ENCODE measurements at regions not wholly inside any gene's neighbourhood (a gene's known extent, or its start where the extent isn't known, plus 50 kb on each side); places are given as distances from the start of the nearest gene placed in this dataset.

DNA sequence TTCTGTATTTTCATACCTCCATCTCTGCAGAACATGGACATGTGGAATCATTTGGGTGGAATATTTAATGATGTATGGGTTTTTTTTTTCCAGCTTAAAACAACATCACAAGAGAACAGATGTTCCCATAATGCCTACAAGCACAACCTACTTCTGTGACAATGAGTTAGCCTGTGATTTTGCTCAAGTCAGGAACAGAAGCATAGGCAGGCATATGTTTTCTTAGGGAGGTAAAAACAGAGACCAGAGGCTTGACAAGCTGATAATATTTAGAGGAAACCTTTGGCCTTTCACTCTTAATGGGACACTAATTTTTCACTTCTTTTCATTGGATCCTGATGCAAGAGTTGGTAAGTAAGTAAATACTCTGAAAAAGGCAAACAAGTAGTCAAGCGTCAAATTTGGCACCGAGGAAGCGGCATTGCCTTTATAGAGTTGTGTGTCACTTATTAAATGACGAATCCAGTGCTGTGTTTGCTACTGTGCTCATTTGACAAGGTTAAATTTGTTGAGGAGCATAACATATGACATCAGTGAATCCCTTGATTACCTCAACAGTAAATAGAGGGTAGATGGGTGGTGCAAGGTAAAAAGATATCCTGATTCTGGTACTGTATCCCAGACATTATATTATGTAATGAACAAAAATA lies 66.7 kb upstream of the RBMS3 start:
- no peak overlapping the region for H3K27ac ChIP-seq
- H3K4me3 ChIP-seq = no peak overlapping the region
- no peaks in the 10 kb centered on the region for H3K36me3 ChIP-seq
- H3K4me1 ChIP-seq = no peaks in the 10 kb centered on the region
- no peaks in the 10 kb centered on the region for H3K9me3 ChIP-seq
- in situ Hi-C loops (cut with MboI; ENCODE audit: low pct_ligation_motif_present in 1 of 4, low pct_unique_long_range_greater_than_20kb in 1 of 4, low sequenced_read_pairs in 3 of 4) (no loop called here), intact Hi-C loops (cut with DNase I; ENCODE audit: low total_unique reads) (no loop called here)
- no peak for DNase-seq
- WGBS, 2 donors (ENCODE audit: low coverage in 1 of 2) = 87 to 91% methylated on average over 4 of the region's 4 CpGs
- H3K27me3 ChIP-seq = no peaks in the 10 kb centered on the region
- TF ChIP-seq POLR2A (IDR thresholded peaks at IDR 0.05) (no peak), EP300 (IDR thresholded peaks at IDR 0.05; ENCODE audit: low read depth) (no peak), POLR2AphosphoS5 (IDR thresholded peaks at IDR 0.05) (no peak)
- TF ChIP-seq, protein P1, sequence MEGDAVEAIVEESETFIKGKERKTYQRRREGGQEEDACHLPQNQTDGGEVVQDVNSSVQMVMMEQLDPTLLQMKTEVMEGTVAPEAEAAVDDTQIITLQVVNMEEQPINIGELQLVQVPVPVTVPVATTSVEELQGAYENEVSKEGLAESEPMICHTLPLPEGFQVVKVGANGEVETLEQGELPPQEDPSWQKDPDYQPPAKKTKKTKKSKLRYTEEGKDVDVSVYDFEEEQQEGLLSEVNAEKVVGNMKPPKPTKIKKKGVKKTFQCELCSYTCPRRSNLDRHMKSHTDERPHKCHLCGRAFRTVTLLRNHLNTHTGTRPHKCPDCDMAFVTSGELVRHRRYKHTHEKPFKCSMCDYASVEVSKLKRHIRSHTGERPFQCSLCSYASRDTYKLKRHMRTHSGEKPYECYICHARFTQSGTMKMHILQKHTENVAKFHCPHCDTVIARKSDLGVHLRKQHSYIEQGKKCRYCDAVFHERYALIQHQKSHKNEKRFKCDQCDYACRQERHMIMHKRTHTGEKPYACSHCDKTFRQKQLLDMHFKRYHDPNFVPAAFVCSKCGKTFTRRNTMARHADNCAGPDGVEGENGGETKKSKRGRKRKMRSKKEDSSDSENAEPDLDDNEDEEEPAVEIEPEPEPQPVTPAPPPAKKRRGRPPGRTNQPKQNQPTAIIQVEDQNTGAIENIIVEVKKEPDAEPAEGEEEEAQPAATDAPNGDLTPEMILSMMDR (IDR thresholded peaks at IDR 0.05) = no peak

DNA sequence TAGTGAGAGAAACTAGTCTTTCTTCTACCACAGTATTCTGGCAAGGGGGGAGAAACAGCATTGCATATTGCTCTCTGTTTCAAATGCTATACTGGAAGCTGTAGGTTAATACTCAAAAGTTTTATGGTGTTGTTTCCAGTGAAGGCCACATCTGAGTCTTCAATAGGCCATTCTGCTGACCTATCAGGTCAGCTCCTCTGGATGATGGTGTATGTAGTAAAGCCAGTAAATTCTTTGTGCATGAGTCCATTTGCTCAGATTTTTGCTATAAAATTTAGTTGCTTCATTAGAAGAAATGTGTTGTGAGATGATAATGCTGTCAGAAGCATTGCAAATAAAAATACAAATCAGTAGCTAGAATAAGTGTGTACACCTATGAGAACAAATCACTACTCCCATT lies 64.9 kb upstream of the RBMS3 start:
- no peaks in the 10 kb centered on the region for H3K9me3 ChIP-seq
- in situ Hi-C loops (cut with MboI; ENCODE audit: low pct_ligation_motif_present in 1 of 4, low pct_unique_long_range_greater_than_20kb in 1 of 4, low sequenced_read_pairs in 3 of 4) (no loop called here), intact Hi-C loops (cut with DNase I; ENCODE audit: low total_unique reads) (no loop called here)
- TF ChIP-seq POLR2AphosphoS5 (IDR thresholded peaks at IDR 0.05) (no peak), EP300 (IDR thresholded peaks at IDR 0.05; ENCODE audit: low read depth) (no peak), POLR2A (IDR thresholded peaks at IDR 0.05) (no peak)
- TF ChIP-seq, protein P1 (IDR thresholded peaks at IDR 0.05) = no peak
- no peak overlapping the region for H3K4me3 ChIP-seq
- no peaks in the 10 kb centered on the region for H3K36me3 ChIP-seq
- no peak overlapping the region for H3K27ac ChIP-seq
- H3K4me1 ChIP-seq = no peaks in the 10 kb centered on the region
- no peak for DNase-seq
- H3K27me3 ChIP-seq = no peaks in the 10 kb centered on the region

DNA sequence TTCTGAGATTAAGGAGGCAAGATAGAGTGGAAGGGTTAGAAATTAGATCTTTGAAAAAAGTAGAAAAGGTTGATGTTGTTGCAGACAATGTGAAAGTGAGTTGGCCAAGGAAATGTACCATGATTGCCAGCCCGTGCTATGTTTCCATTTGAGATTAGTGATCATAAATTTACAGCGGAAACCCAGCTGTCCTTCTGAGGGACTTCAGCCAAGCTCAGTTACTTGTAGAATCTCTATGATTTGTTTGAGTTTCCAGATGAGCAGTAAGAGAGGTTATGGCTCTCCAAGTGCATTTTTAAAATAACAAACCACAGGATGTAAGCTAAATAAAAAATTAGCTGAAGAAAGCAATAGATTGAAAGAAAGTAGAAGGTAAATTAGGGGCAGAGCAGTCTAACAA lies 54.2 kb upstream of the RBMS3 start:
- Histone ChIP-seq H3K27ac (no peak overlapping the region), H3K4me1 (peaks cover 0 to 9% (median 0%) of the 10 kb centered on the region in 4 donors), H3K9me3 (no peaks in the 10 kb centered on the region), H3K27me3 (no peaks in the 10 kb centered on the region), H3K4me3 (no peak overlapping the region), H3K36me3 (no peaks in the 10 kb centered on the region)
- intact Hi-C loops (cut with DNase I; ENCODE audit: low total_unique reads) = no loop called here
- TF ChIP-seq POLR2AphosphoS5 (IDR thresholded peaks at IDR 0.05) = no peak
- no peak for TF ChIP-seq POLR2A (IDR thresholded peaks at IDR 0.05)
- TF ChIP-seq EP300 (IDR thresholded peaks at IDR 0.05; ENCODE audit: low read depth) = no peak
- TF ChIP-seq, protein P1 (IDR thresholded peaks at IDR 0.05) = no peak
- WGBS, 2 donors (ENCODE audit: low coverage in 1 of 2) = 18 to 19% methylated on average over 2 of the region's 2 CpGs
- in situ Hi-C loops (cut with MboI; ENCODE audit: low pct_ligation_motif_present in 1 of 4, low pct_unique_long_range_greater_than_20kb in 1 of 4, low sequenced_read_pairs in 3 of 4) = no loop called here
- no peak for DNase-seq

DNA sequence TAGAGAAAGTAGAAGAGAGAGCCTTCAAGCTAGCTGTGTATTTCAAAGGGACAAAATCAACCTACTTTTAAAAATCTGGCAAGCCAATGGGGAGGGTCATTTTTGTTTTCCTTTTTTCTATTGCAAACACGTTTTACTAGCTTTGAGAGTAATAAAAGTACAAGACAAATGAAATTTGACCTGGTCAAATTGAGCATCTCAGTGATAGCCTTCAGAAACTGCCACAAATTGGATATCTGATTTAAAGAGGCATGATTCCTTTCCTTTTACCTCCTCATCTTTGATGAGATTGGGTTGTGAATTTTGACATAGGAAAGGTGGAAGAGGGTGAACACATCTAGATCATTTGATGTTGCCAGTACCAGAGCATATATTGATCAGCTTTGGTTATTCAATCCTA lies 53.6 kb upstream of the RBMS3 start:
- Histone ChIP-seq H3K27me3 (no peaks in the 10 kb centered on the region), H3K9me3 (no peaks in the 10 kb centered on the region), H3K36me3 (no peaks in the 10 kb centered on the region), H3K4me3 (no peak overlapping the region), H3K4me1 (peaks cover 0 to 9% (median 0%) of the 10 kb centered on the region in 4 donors), H3K27ac (no peak overlapping the region)
- in situ Hi-C loops (cut with MboI; ENCODE audit: low pct_ligation_motif_present in 1 of 4, low pct_unique_long_range_greater_than_20kb in 1 of 4, low sequenced_read_pairs in 3 of 4) = no loop called here
- no peak for TF ChIP-seq POLR2AphosphoS5 (IDR thresholded peaks at IDR 0.05)
- TF ChIP-seq POLR2A (IDR thresholded peaks at IDR 0.05) = no peak
- no peak for TF ChIP-seq EP300 (IDR thresholded peaks at IDR 0.05; ENCODE audit: low read depth)
- TF ChIP-seq, protein P1 (IDR thresholded peaks at IDR 0.05) = no peak
- 11 to 15% methylated on average over 1 of the region's 1 CpG for WGBS, 2 donors (ENCODE audit: low coverage in 1 of 2)
- DNase-seq = no peak
- intact Hi-C loops (cut with DNase I; ENCODE audit: low total_unique reads) = no loop called here

Measured in transverse colon (tissue), 4 donors.